NOMO-1 (cell line): ENCODE measurements at regions not wholly inside any gene's neighbourhood (a gene's known extent, or its start where the extent isn't known, plus 50 kb on each side); places are given as distances from the start of the nearest gene placed in this dataset.

Source experiments
- DNase-seq, 2 experiments: peaks; one replicate each; lab custom pipeline; 2025; ENCODE audit not compliant: unreplicated experiment in 2 of 2; lab: John Stamatoyannopoulos, UW

GRCh38 chr6:33952016-33952415, 148.2 kb upstream of the MLN start:
- no peak for DNase-seq

GRCh38 chr6:33950891-33951889, 147.4 kb upstream of the MLN start:
- no peak for DNase-seq

GRCh38 chr6:33950472-33950881, 146.7 kb upstream of the MLN start:
- DNase-seq: no peak

- DNase-seq: no peak
Measured at GRCh38 chr6:33949877-33950435, 146.2 kb upstream of the MLN start.

GRCh38 chr6:33949111-33949510, 145.3 kb upstream of the MLN start:
- no peak for DNase-seq

- DNase-seq: no peak
Measured at GRCh38 chr6:33947916-33948594, 144.3 kb upstream of the MLN start.

GRCh38 chr6:33947047-33947446, 143.2 kb upstream of the MLN start:
- DNase-seq: no peak

GRCh38 chr6:33945931-33946330, 142.1 kb upstream of the MLN start:
- no peak for DNase-seq

- no peak for DNase-seq
Measured at GRCh38 chr6:33944686-33945411, 141.0 kb upstream of the MLN start.

GRCh38 chr6:33936886-33937285, 133.1 kb upstream of the MLN start:
- DNase-seq: no peak

GRCh38 chr6:33935439-33936080, 131.8 kb upstream of the MLN start:
- no peak for DNase-seq

- DNase-seq: no peak
Measured at GRCh38 chr6:33934731-33935270, 131.0 kb upstream of the MLN start.

GRCh38 chr6:33933101-33933500, 129.3 kb upstream of the MLN start:
- no peak for DNase-seq

GRCh38 chr6:33931799-33932198, 128.0 kb upstream of the MLN start:
- DNase-seq: no peak

- DNase-seq: no peak
Measured at GRCh38 chr6:33929575-33930288, 125.9 kb upstream of the MLN start.

- DNase-seq: no peak
Measured at GRCh38 chr6:33927616-33928015, 123.8 kb upstream of the MLN start.

GRCh38 chr6:33927112-33927511, 123.3 kb upstream of the MLN start:
- DNase-seq: no peak

GRCh38 chr6:33926451-33926850, 122.6 kb upstream of the MLN start:
- DNase-seq: no peak

GRCh38 chr6:33925936-33926335, 122.1 kb upstream of the MLN start:
- DNase-seq: no peak

- no peak for DNase-seq
Measured at GRCh38 chr6:33925210-33925609, 121.4 kb upstream of the MLN start.
